ENCODE measurements at regions not wholly inside any gene's neighbourhood (a gene's known extent, or its start where the extent isn't known, plus 50 kb on each side); places are given as distances from the start of the nearest gene placed in this dataset.

DNA sequence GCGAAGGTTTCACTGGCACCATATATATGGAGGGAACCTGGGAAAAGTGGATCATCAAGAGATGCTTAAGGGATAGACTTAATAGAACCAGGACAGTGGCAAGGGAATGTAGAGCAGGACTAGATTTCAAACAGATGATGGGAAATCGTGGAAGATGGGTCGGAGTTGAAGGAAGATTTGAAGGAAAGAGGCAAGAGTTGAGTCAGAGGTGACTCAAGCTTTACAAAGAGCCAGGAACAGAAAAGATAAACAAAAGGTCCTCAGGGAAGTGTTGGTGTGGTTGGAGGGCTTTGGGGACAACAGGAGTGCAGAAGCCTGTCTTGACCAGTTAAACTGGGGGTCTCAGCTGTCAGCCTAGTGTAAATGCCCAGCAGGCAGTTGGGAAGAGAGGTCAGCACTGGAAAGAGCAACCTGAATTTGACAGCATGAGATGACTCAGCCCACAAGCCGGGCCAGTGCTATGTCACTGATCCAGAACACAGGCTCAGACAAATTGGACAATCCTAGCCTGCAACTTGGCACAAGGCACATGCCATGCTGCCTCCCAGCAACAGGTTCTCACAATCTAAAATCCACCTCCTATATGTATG lies 230.5 kb downstream of the IDS start:
- DNase-seq (ENCODE audit: low read depth in 2 of 2): peak in 1 of 2 donors; percentile 0

DNA sequence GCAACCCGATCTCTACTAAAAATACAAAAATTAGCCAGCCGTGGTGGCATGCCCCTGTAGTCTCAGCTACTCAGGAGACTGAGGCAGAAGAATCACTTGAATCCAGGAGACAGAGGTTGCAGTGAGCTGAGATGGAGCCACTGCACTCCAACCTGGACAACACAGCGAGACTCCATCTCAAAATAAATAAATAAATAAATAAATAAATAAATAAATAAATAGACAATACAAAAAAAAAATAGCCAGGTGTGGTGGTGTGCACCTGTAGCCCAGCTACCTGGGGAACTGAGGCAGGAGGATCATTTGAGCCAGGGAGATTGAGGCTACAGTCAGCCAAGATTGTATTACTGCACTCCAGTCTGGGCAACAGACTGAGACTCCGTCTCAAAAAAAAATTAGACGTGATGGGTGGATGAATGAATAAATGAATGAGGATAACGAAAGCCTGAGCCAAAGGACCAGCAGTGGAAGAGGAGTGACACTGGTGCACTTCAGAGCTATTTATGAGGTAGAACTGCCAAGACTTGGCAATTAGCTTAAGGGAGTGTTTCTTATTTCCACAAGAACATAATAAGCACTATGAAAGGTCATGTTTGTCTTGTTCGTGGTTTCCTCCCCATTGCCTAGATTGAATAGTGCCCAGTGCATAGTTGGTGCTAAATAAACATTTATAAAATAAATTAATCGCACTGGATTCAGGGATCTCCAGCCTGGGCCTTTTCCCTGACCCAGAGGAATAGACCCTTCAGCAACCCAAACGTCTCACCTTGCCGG lies 232.2 kb downstream of the IDS start:
- no peak for DNase-seq (ENCODE audit: low read depth in 2 of 2)

DNA sequence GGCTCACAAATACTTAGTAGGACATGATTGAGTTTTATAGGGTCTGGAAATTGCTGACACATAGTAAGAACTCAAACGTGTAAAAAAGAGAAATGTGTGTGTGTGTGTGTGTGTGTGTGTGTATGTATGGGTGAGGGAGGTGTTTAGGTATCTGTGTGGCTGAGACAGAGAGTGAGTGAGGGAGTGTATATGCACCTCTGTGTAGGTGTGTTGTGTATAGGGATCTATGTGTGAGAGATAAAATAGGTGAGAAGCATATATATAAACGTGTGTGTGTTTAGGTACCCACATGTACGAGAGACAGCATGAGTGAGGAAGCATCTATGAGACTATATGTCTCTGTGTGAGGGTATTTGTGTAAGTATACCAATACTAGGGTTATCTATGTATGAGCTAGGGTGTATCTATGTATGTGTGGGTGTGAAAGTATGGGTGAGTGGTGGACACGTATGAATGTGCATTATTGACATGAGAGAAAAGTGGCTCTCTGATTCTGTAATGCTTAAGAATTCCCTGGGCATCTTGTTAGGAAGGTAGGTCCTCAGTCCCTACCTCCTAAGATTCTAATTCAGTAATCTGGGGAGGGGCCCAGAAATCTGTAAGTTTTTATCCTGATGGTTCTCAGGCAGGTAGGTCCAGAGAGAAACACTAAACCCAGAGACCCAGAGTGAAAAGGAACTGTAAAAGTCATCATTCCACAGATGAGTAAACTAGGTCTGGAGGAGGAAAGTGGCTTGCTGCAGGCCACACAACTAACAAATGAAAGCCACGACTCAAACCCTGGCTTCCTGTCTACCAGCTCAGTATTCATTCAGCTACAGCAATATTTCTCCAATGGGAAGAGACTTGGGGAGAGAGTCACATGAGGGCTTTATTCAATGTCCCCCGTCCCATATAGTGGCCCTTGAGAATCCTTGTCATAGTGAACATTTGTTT lies 237.0 kb downstream of the IDS start:
- no peak for DNase-seq (ENCODE audit: low read depth in 2 of 2)

DNA sequence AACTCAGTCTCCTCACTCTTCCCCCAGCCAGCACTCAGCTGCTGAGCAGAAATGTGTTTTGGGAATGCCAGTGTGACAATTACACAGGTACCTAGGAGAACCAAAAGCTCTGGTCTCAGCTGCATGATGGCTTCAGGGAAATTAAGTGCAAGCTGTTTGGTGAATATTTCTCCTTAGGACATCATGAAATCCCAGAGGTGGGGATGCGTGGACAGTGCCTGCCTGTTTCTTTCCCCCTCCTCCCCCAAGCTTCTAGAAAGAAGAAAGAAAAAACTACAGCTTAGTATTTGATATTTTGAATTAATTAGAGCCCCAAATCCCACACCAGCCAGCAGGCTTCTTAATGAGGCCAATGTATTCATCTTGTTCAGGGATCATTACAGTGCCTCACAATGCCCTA lies 243.0 kb downstream of the IDS start:
- DNase-seq (ENCODE audit: low read depth in 2 of 2): no peak

DNA sequence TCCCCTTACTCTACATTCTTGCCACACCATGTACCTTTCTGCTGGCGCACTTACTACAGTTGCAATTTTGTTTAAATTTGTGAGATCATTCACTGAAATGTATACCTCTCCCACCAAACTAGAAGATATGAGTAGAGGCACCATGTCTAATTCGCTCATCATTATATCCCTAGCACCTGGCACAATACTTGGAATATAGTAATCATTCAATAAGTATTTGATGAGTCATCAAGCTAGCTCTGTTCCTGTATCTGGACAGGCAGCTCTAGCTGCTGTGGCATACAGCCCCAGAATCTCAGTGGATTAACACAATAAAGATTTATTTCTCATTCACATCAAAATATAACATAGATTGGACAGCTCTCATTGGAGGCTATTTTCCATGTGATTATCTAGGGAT lies 245.9 kb downstream of the IDS start:
- no peak for DNase-seq (ENCODE audit: low read depth in 2 of 2)

DNA sequence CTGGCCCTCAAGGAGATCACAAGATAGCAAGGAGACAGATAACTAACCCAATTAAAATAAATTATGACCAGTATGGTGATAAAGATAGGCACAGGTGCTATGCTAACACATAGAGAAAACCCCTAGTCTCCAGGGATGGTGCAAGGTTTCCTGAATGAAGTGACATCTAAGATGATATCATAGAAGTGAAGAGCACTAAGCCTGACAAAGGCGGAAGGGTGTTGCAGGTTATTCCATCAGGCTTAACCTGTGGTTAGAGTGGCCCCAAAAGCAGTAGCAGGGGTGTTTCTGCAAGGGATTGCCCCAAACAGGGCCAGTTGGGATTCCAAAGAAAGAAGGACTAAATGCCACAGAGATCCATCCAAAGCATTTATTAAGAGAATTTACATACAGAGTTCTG lies 249.2 kb downstream of the IDS start:
- DNase-seq (ENCODE audit: low read depth in 2 of 2): no peak

DNA sequence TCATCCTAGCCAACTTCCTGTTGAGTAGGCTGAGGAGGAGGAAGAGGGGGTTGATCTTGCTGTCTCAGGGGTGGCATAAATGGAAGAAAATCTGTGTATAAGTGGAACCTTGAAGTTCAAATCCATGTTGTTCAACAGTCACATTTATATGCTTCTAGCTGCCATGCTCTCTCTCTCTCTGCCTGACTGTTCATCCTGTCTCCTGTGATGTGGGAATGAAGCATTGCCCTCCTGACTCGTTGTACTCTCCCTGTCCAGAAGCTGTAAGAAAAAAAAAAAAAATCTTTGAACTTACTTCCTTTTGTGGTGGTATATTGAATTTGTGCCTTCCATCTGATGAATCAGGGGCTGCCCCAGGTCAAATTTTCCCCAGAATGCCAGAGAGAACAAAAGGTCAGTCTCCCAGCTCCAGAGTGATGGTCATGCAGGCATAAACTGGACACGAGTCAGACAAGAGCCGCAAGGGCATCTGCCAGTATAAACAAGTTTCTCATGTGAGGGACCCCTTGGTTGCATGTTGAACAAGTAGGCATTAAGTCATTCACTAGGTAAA lies 257.0 kb downstream of the IDS start:
- DNase-seq (ENCODE audit: low read depth in 2 of 2): no peak

DNA sequence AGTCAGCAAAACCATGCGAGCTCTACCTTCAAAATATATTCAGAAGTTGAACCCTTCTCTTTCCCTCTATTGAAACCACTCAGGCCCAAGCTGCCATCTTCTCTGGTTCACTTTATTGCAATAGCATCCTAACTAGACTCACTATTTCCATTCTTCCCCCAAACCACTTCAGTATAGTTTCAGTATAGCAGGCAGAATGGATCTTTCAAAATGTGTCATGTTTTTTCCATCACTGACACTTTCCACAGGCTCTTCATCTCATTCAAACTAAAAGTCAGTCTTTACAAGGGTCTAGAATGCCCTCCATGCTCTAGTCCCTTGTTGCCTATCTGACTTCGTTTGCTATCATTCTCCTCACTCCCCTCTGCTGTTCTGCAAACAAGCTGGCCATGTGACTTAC lies 274.4 kb downstream of the IDS start:
- no peak for DNase-seq (ENCODE audit: low read depth in 2 of 2)

DNA sequence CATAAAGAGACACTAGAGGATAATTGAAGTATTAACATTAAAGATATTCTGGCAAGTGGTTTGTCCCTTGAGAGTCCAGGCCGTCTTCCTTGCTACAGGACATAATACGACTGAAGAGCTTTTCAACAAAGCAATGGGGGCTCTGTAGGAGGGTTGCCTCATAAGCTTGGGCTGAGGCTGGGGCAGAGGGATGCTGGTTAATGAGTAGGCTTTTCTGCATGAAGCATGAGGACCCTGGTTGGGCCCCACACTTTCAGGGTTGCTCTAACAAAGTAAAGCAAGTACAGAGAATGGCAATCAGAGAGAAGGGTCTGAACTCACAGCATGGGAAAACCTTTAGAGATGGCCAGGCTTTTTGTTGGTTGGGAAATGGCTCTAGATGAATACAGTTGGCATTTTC lies 281.3 kb downstream of the IDS start:
- no peak for DNase-seq (ENCODE audit: low read depth in 2 of 2)

DNA sequence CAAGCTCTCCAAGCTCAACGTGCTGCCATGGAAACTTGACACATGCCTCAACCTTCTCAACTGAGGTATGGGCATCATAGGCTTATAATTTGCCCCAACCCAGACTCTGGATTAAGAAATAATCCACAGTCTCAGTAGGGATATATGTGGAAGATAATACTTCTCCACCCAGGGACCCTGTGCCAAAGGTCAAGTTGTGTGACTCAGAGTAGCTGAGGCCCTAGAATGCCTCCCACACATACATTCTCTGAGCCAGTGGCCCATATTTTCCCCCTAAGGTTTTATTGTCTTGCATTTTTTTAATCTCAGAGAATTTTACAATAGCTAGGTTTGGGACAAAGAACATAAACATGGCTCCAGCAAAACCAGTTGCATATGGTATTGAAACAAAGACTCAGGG lies 283.1 kb downstream of the IDS start:
- no peak for DNase-seq (ENCODE audit: low read depth in 2 of 2)

DNA sequence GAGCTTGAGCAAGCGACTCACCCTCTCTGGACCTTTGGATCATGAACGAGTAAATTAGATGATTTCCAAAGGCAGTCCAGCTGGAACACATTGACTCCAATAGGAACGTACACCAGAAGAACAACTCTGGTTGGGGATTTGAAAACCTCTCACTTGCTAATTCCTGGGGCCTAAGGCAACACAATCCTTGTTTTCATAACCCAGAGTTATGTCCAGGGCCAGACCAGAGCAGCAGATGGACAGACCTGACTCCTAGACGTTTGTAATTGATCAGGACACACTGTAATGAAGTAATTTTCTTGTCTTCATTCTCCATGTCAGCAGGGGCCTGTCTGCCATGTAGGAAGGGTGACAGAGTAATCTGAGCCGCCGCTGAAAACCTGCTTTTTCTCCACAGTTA lies 283.9 kb downstream of the IDS start:
- DNase-seq (ENCODE audit: low read depth in 2 of 2): no peak

DNA sequence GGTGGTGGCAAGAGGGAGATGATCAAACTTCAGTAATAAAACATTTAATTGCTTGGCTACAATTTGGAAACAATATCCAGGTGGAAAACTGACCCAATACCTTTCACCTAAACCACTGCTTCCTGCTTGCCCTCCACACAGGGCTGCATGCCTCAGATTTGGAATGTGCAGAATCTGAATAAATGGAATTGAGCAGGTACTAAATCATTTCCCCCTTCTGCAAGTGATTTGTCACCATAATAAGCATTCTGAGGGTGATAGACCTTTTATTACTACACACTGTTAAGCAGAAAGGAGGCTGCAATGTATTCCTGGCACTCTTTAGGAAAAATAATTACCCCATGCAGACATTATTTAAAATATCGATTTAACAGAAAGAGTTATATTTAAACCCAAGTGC lies 291.8 kb downstream of the IDS start:
- no peak for DNase-seq (ENCODE audit: low read depth in 2 of 2)

DNA sequence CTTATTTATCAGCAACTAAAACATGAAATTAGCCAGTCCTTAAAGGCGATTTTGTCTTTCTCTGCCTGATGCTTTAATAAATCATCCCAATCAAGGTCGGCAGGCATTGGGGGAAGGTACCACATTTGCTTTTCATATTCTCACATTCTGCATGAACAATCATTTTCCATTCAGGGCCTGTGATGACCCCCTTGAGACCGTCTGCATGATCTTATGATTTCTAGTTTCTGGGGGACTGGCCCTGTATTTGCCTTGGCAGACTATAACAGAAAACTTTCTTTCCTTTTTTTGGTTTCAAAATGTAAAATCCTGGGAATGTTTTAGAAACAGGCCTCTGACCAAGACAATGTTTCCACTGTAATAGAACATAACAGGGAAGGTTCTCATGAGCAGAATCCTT lies 296.8 kb downstream of the IDS start:
- DNase-seq (ENCODE audit: low read depth in 2 of 2): no peak

DNA sequence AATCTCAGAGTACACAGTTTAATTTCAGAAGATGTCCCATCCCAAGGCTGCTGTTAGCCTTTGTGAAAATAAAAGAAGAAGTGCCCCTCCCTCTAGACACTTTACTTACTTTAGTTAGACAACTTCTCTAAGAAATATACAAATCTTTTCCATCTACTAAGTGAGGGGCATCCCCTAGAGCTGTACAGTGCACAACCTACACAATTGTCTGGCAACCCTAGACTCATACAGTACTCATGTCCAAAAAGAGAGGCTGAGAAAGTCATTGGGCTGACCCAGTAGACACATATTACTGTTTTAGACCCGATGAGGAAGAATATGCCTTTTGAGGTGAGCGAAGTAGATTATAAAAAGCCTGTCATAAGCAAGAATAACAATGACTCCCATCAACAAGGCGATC lies 297.6 kb downstream of the IDS start:
- DNase-seq (ENCODE audit: low read depth in 2 of 2): no peak

DNA sequence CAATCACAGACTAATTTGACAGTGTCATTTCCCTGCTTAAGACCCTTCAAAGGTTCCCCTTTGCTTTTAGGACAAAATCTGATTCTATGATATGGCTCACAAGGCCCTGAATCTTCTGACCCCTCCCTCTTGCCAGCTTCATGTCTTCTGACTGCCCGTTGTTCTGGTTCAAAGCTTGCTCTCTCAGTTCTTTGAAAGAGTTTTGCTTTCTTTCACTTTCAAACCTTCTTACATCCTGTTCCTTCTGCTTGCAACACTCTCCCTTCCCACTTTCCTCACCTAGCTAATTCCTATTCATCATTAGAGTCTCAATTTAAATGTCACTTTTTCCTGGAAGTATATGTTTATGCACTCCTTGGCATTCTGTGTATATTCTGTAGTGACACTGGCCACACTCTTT lies 299.2 kb downstream of the IDS start:
- no peak for DNase-seq (ENCODE audit: low read depth in 2 of 2)

DNA sequence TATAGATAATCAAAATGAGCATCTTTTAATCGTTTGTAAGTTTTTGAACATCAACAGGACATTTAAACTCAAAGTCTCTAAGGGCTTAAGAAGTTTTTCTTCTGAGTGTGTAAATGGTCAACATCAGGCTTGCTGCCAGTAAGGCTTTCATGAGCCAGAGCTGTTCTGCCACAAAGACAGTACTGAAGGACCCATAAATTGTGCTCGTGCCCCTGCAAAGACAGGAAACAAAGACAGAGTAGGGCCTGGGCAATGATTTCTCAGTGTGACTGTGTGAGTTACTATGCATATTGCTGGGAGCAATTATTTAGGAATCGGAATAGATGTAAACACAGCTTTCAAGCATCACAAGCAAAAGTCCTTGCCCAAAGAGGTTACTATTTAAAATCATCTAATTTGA lies 300.0 kb downstream of the IDS start:
- DNase-seq (ENCODE audit: low read depth in 2 of 2): no peak

DNA sequence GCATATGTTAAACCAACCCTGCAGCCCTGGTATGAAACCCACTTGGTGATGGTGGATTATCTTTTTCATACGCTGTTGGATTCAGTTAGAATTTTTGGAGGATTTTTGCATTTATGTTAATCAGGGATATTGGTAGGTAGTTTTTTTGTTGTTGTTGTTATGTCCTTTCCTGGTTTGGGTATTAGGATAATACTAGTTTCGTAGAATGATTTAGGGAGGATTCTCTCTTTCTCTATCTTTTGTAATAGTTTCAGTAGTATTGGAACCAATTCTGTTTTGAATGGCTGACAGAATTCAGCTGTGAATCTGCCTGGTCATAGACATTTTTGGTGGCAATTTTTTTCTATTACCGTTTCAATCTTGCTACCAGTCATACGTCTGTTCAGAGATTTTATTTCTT lies 305.4 kb downstream of the IDS start:
- no peak for DNase-seq (ENCODE audit: low read depth in 2 of 2)

DNA sequence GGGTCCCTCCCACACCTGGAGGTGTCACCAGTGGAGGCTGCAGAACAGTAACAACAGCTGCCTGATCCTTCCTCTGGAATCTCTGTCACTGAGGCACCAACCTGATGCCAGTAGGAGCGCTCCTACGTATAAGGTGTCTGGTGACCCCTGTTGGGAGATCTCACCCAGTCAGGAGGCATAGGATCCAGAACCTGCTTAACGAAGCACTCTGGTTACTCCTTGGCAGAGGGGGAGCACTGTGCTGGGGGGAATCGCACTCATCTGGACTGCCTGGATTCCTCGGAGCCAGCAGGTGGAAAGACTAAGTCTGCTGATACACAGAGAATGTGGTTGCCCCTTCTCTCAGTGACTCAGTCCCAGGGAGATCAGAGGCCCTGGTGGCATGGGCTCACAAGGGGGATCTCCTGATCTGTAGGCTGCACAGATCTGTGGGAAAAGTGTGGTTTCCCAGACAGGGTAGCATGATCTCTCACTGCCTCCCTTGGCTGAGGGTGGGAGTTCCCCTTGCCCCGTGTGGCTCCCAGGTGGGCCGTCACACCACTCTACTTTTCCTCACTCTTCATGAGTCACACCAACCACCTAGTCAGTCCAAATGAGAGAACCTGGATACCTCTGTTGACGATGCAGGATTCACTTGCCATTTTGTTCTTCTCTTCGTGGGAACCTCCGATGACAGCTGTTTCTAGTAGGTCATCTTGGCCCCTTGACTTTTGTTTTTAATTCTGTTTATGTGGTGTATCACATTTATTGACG lies 305.9 kb downstream of the IDS start:
- DNase-seq (ENCODE audit: low read depth in 2 of 2): no peak

DNA sequence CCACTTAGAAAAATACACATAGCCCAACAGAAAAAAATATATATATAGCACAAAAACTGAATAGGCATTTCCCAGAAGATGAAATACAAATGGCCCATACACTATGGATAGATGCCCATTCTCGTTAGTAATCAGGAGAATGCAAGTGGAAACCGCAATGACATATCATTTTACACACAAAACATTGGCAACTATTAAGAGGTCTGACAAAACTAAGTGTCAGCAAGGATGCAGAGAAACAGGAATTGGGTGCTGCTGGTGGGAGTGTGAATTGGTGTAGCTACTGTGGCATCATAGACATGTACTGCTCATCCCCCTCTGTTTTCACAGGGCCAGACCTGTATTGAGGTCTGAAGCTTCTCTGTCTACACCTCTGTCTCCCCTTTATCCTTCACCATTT lies 320.0 kb downstream of the IDS start:
- no peak for DNase-seq (ENCODE audit: low read depth in 2 of 2)

DNA sequence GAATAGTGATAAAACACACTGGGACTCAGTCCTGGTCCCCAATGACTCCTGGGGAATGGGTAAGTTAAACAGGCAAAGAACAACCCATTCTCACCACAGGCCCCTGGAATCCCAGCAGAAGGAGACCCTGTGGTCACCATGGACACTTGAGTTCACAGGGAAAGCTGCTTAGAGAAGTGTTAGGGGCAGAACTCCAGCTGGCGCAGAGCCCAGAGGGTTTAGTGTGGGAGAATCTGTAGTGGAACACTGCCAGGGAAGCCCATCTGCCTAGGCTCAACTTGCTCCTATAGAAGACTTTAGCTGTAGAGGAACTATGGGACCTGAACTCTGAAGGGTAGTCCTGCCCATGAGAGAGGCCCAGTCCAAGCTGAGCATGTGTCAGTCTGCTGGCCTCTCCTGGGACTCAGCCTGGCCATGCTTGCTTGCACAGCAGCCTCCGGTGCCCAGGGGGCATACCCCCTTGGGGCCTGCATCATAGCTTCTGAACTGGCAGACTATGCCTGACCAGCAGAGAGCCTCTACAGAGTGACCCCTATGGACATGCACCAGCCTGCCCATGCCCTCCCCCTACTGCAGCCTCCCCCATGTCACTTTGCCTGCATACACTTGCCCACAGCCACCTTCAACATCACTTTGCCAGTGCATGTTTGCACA lies 343.5 kb downstream of the IDS start:
- no peak for DNase-seq (ENCODE audit: low read depth in 2 of 2)

DNA sequence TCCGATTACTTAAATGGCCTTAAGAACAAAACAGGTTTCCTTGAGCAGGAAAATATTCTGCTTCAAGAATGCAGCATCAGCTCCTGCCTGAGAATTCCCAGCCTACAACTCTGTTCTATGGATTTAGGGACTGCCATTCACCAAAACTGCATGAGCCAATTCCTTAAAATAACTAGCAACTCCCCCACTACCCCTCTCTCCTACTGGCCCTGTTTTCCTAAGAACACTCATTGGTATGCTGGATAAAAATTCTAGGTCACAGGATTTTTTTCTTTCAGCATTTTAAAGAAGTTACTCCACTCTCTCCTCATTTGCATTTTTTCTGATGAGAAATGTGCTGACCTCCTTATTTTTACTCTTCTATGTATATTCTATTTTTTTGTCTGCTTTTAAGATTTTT lies 347.1 kb downstream of the IDS start:
- DNase-seq (ENCODE audit: low read depth in 2 of 2): no peak
